OCI-LY3 (cell line): ENCODE measurements at regions not wholly inside any gene's neighbourhood (a gene's known extent, or its start where the extent isn't known, plus 50 kb on each side); places are given as distances from the start of the nearest gene placed in this dataset.

Experiments used
- H2AFZ ChIP-seq: fragments of 200-600, 300-600 bp; shearing (Covaris generic); 2 replicates; pipeline ENCODE4 v1.6.0; 2014; ENCODE audit warnings: antibody characterized with exemption, low read depth, low read length
- H3K27ac ChIP-seq: fragments of 200-600, 300-600 bp; sonication (generic); 2 replicates; pipeline ENCODE4 v1.5.1; 2014; ENCODE audit warnings: mild to moderate bottlenecking, low read length, moderate library complexity, mixed read lengths
- H3K27me3 ChIP-seq: fragments of 200-600, 300-600 bp; sonication (generic); 2 replicates; pipeline ENCODE4 v1.6.1; 2014; ENCODE audit warnings: low read depth, low read length, mixed read lengths
- H3K36me3 ChIP-seq: fragments of 200-600, 300-600 bp; sonication (generic); replicated peaks from 2 replicates; pipeline ENCODE3; 2014; ENCODE audit warnings: low read depth, low read length, mixed read lengths
- H3K4me1 ChIP-seq: fragments of 300-600, 200-600 bp; sonication (generic); 2 replicates; pipeline ENCODE4 v1.6.1; 2014; ENCODE audit warnings: low read length, mixed read lengths
- H3K4me2 ChIP-seq: fragments of 200-600, 300-600 bp; sonication (generic); 2 replicates; pipeline ENCODE4 v1.6.1; 2014; ENCODE audit warnings: low read length, mixed read lengths
- H3K4me3 ChIP-seq: fragments of 300-600, 200-600 bp; sonication (generic); 2 replicates; pipeline ENCODE4 v1.5.1; 2014; ENCODE audit warnings: antibody characterized with exemption, mild to moderate bottlenecking, low read length, moderate library complexity
- H3K79me2 ChIP-seq: fragments of 300-600, 200-600 bp; shearing (Covaris generic); 2 replicates; pipeline ENCODE4 v1.6.1; 2014; ENCODE audit warnings: mild to moderate bottlenecking, low read length, mixed read lengths
- H3K9ac ChIP-seq: fragments of 300-600, 200-600 bp; shearing (Covaris generic); 2 replicates; pipeline ENCODE4 v1.6.0; 2014; ENCODE audit warnings: mild to moderate bottlenecking, low read length, moderate library complexity
- H3K9me3 ChIP-seq: fragments of 200-600, 300-600 bp; shearing (Covaris generic); 2 replicates; pipeline ENCODE4 v1.6.1; 2014; ENCODE audit warnings: low read length, mixed read lengths; ENCODE audit not compliant: insufficient read depth
- H4K20me1 ChIP-seq: fragments of 200-600, 300-600 bp; sonication (generic); 2 replicates; pipeline ENCODE4 v1.6.1; 2016; ENCODE audit warnings: low read length, mixed read lengths; ENCODE audit not compliant: insufficient read depth
- EZH2phosphoT487 ChIP-seq: fragments of 200-600 bp; shearing (Covaris generic); IDR thresholded peaks from 2 replicates; pipeline ENCODE4 v1.6.1; 2018; ENCODE audit warnings: antibody characterized with exemption, mixed run types, low read depth
- TF ChIP-seq, protein P1 (sequence below): fragments of 200-600, 300-600 bp; sonication (generic); IDR thresholded peaks from 2 replicates; pipeline ENCODE4 v1.5.1; 2014; ENCODE audit warnings: antibody characterized with exemption, low read length, low read depth

GRCh38 chr5:158086856-158087255 lies 227.9 kb upstream of the CLINT1 start:
- no peak overlapping the region for H3K9ac ChIP-seq
- no peaks in the 10 kb centered on the region for H3K36me3 ChIP-seq
- no peaks in the 10 kb centered on the region for H3K4me1 ChIP-seq
- H4K20me1 ChIP-seq: no peaks in the 10 kb centered on the region
- no peaks in the 10 kb centered on the region for H3K79me2 ChIP-seq
- H2AFZ ChIP-seq: no peak overlapping the region
- no peak for TF ChIP-seq EZH2phosphoT487
- TF ChIP-seq, protein P1, sequence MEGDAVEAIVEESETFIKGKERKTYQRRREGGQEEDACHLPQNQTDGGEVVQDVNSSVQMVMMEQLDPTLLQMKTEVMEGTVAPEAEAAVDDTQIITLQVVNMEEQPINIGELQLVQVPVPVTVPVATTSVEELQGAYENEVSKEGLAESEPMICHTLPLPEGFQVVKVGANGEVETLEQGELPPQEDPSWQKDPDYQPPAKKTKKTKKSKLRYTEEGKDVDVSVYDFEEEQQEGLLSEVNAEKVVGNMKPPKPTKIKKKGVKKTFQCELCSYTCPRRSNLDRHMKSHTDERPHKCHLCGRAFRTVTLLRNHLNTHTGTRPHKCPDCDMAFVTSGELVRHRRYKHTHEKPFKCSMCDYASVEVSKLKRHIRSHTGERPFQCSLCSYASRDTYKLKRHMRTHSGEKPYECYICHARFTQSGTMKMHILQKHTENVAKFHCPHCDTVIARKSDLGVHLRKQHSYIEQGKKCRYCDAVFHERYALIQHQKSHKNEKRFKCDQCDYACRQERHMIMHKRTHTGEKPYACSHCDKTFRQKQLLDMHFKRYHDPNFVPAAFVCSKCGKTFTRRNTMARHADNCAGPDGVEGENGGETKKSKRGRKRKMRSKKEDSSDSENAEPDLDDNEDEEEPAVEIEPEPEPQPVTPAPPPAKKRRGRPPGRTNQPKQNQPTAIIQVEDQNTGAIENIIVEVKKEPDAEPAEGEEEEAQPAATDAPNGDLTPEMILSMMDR: no peak
- H3K27ac ChIP-seq: no peak overlapping the region
- H3K9me3 ChIP-seq: no peaks in the 10 kb centered on the region
- no peaks in the 10 kb centered on the region for H3K27me3 ChIP-seq
- no peak overlapping the region for H3K4me2 ChIP-seq
- H3K4me3 ChIP-seq: no peak overlapping the region

DNA sequence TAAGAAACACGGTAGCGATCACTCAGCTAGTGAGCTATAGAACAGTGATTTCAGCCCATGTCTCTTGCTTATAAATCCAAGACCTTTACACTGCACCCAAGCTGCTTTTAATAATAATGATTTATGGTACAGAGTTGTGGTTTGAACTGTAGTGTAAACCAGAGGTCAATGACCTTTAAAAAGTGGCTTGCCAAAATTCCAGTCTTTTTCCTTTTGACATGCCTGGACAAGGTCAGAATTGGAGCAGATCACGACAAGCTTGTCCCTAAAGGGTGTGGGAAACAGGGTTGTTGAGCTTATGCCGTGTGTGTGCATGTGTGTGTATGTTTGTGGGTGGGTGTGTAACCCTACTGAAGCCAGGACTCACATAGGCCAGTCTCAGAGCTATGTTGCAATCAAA lies 225.3 kb upstream of the CLINT1 start:
- H3K79me2 ChIP-seq: no peaks in the 10 kb centered on the region
- H3K27me3 ChIP-seq: no peaks in the 10 kb centered on the region
- no peaks in the 10 kb centered on the region for H3K36me3 ChIP-seq
- peaks cover 3% of the 10 kb centered on the region for H3K4me1 ChIP-seq
- no peak overlapping the region for H2AFZ ChIP-seq
- H3K9ac ChIP-seq: no peak overlapping the region
- H3K9me3 ChIP-seq: no peaks in the 10 kb centered on the region
- H3K4me3 ChIP-seq: no peak overlapping the region
- no peak overlapping the region for H3K27ac ChIP-seq
- no peak for TF ChIP-seq EZH2phosphoT487
- TF ChIP-seq, protein P1: no peak
- H3K4me2 ChIP-seq: no peak overlapping the region
- no peaks in the 10 kb centered on the region for H4K20me1 ChIP-seq

DNA sequence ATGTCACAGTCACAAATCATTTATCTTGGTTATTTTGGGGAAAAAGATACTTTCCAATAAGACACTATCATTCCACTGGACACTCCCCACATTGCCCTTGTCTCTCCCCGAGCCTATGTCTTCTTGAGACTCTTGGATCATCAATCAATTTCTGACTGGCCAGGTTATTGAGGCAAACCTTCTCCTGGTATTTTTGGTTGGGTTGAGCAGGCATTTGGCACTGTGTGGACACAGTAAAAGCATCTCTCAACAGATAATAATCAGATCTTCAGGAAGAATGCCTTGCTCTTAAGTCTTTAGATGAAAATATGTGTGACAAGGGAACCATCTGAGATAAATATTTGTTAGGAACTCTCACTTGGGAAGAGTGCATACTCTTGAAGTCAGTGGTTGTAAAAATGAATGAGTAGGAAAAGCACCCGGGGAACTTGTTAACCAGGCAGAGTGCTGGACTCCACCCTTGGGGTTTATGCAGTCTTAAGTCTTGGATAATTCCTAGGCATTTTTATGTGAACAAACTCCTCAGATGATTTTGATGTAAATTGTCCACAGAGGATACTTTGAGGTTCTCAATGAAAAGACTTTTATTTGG lies 223.8 kb upstream of the CLINT1 start:
- no peak overlapping the region for H3K4me2 ChIP-seq
- no peak overlapping the region for H3K9ac ChIP-seq
- H3K79me2 ChIP-seq: no peaks in the 10 kb centered on the region
- no peaks in the 10 kb centered on the region for H3K36me3 ChIP-seq
- no peak overlapping the region for H3K4me3 ChIP-seq
- H3K27ac ChIP-seq: no peak overlapping the region
- H4K20me1 ChIP-seq: no peaks in the 10 kb centered on the region
- H3K4me1 ChIP-seq: peaks cover 12% of the 10 kb centered on the region
- no peak for TF ChIP-seq EZH2phosphoT487
- TF ChIP-seq, protein P1: no peak
- H3K27me3 ChIP-seq: no peaks in the 10 kb centered on the region
- H3K9me3 ChIP-seq: no peaks in the 10 kb centered on the region
- H2AFZ ChIP-seq: no peak overlapping the region

DNA sequence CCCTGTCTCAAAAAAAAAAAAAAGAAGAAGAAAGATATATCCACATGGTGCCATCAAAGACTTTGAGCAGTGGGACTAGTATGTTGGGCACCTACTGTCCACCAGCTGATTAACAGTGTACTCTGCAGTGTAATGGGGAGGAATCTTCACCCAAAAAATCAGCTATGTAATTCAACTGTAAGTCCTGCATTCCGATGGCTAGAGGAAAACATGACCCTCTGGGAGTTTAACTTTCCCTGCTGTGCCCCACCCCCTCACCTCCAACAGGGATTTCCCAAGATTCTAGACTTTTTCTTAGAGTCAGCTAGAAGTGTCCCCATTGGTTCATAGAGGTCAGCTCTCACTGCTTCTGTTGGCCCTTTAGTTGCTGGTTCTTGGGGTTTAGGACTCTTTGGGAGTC lies 221.2 kb upstream of the CLINT1 start:
- Histone ChIP-seq H3K9me3 (no peaks in the 10 kb centered on the region), H4K20me1 (no peaks in the 10 kb centered on the region), H3K4me3 (no peak overlapping the region), H3K9ac (no peak overlapping the region), H3K79me2 (no peaks in the 10 kb centered on the region), H3K36me3 (no peaks in the 10 kb centered on the region), H3K27ac (no peak overlapping the region), H2AFZ (no peak overlapping the region), H3K4me2 (no peak overlapping the region), H3K4me1 (peaks cover 12% of the 10 kb centered on the region), H3K27me3 (no peaks in the 10 kb centered on the region)
- TF ChIP-seq, protein P1: no peak
- no peak for TF ChIP-seq EZH2phosphoT487
